ENCODE measurements at regions not wholly inside any gene's neighbourhood (a gene's known extent, or its start where the extent isn't known, plus 50 kb on each side); places are given as distances from the start of the nearest gene placed in this dataset.

GRCh38 chr3:22236490-22237270 is 485.7 kb upstream of the ZNF385D start:
- DNase-seq (ENCODE audit: low read depth, low spot score) (no peak), ATAC-seq (no peak)
- RAD21 ChIA-PET (ENCODE audit: low non-redundant PET in 1 of 2, low total read pairs in 2 of 2, uncharacterized antibody in 2 of 2, unreplicated experiment in 2 of 2), result no interaction called here
- no peak overlapping the region for H2AFZ ChIP-seq (ENCODE audit: low read depth, low read length, poor library complexity, severe bottlenecking)
- no peaks in the 10 kb centered on the region for H3K79me2 ChIP-seq (ENCODE audit: insufficient read depth, low read length)
- no peaks in the 10 kb centered on the region for H3K36me3 ChIP-seq (ENCODE audit: control insufficient read depth in 1 of 2, insufficient read depth in 2 of 2, low read length in 2 of 2)
- H3K4me2 ChIP-seq (ENCODE audit: low read length), result no peak overlapping the region
- no peaks in the 10 kb centered on the region for H4K20me1 ChIP-seq (ENCODE audit: insufficient read depth)
- peaks cover 8 to 16% of the 10 kb centered on the region in 2 experiments; a peak in 2 of 4 replicates for H3K9me3 ChIP-seq (ENCODE audit: control insufficient read depth in 1 of 2, insufficient read depth in 1 of 2, low read depth in 1 of 2, low read length in 2 of 2)
- TF ChIP-seq MAX (IDR thresholded peaks at IDR 0.05) (no peak), EZH2 (IDR thresholded peaks at IDR 0.05) (no peak), ELF1 (IDR thresholded peaks at IDR 0.05; ENCODE audit: borderline replicate concordance, low read depth) (no peak)
- CTCF ChIA-PET, result no interaction called here
- H3K9ac ChIP-seq (ENCODE audit: low read length), result no peak overlapping the region
- no peaks in the 10 kb centered on the region for H3K4me1 ChIP-seq (ENCODE audit: control insufficient read depth in 1 of 2, insufficient read depth in 2 of 2, low read length in 2 of 2)
- H3K4me3 ChIP-seq (replicated peaks in 1 of 2; ENCODE audit: low read depth in 1 of 2, low read length in 2 of 2), result no peak overlapping the region
- no peaks in the 10 kb centered on the region for H3K9me2 ChIP-seq (ENCODE audit: insufficient read depth)
- POLR2A ChIA-PET, result no interaction called here
- no peaks in the 10 kb centered on the region for H3K27me3 ChIP-seq (ENCODE audit: insufficient read depth, low read length)
- no peak overlapping the region for H3K27ac ChIP-seq (ENCODE audit: low read depth, low read length)
- intact Hi-C loops (cut with micrococcal nuclease), result no loop called here
- BruUV-seq (replicated peaks), result no TSS peak

GRCh38 chr3:22239011-22239410 is 488.0 kb upstream of the ZNF385D start:
- Histone ChIP-seq H3K27me3 (ENCODE audit: insufficient read depth, low read length) (no peaks in the 10 kb centered on the region), H3K4me2 (ENCODE audit: low read length) (no peak overlapping the region), H3K9me3 (ENCODE audit: control insufficient read depth in 1 of 2, insufficient read depth in 1 of 2, low read depth in 1 of 2, low read length in 2 of 2) (peaks cover 8 to 16% of the 10 kb centered on the region in 2 experiments; a peak in 2 of 4 replicates), H3K79me2 (ENCODE audit: insufficient read depth, low read length) (no peaks in the 10 kb centered on the region), H3K36me3 (ENCODE audit: control insufficient read depth in 1 of 2, insufficient read depth in 2 of 2, low read length in 2 of 2) (no peaks in the 10 kb centered on the region), H3K9ac (ENCODE audit: low read length) (no peak overlapping the region), H4K20me1 (ENCODE audit: insufficient read depth) (no peaks in the 10 kb centered on the region), H3K9me2 (ENCODE audit: insufficient read depth) (no peaks in the 10 kb centered on the region), H2AFZ (ENCODE audit: low read depth, low read length, poor library complexity, severe bottlenecking) (no peak overlapping the region), H3K27ac (ENCODE audit: low read depth, low read length) (no peak overlapping the region), H3K4me3 (replicated peaks in 1 of 2; ENCODE audit: low read depth in 1 of 2, low read length in 2 of 2) (no peak overlapping the region), H3K4me1 (ENCODE audit: control insufficient read depth in 1 of 2, insufficient read depth in 2 of 2, low read length in 2 of 2) (no peaks in the 10 kb centered on the region)
- DNase-seq (ENCODE audit: low read depth, low spot score) (no peak), ATAC-seq (no peak)
- BruUV-seq (replicated peaks), result no TSS peak
- ChIA-PET POLR2A (no interaction called here), CTCF (no interaction called here), RAD21 (ENCODE audit: low non-redundant PET in 1 of 2, low total read pairs in 2 of 2, uncharacterized antibody in 2 of 2, unreplicated experiment in 2 of 2) (no interaction called here)
- intact Hi-C loops (cut with micrococcal nuclease), result no loop called here
- TF ChIP-seq MAX (IDR thresholded peaks at IDR 0.05) (no peak), RAD21 (IDR thresholded peaks at IDR 0.05; ENCODE audit: low read depth) (no peak), FOSL1 (IDR thresholded peaks at IDR 0.05; ENCODE audit: low read depth) (no peak), EZH2 (IDR thresholded peaks at IDR 0.05) (no peak), POLR2AphosphoS5 (IDR thresholded peaks at IDR 0.05; ENCODE audit: low read depth, low read length) (no peak), EZH2phosphoT487 (IDR thresholded peaks at IDR 0.05; ENCODE audit: borderline replicate concordance) (no peak), SP1 (IDR thresholded peaks at IDR 0.05; ENCODE audit: low read depth) (no peak), ZFX (IDR thresholded peaks at IDR 0.05) (no peak), TCF7L2 (IDR thresholded peaks at IDR 0.05; ENCODE audit: borderline replicate concordance, extremely low read depth, insufficient read depth, insufficient read length) (no peak), JUND (IDR thresholded peaks at IDR 0.05) (no peak), ZBTB33 (IDR thresholded peaks at IDR 0.05; ENCODE audit: extremely low read depth, insufficient replicate concordance, low read length) (no peak), ELF1 (IDR thresholded peaks at IDR 0.05; ENCODE audit: borderline replicate concordance, low read depth) (no peak)
- TF ChIP-seq, protein P1, sequence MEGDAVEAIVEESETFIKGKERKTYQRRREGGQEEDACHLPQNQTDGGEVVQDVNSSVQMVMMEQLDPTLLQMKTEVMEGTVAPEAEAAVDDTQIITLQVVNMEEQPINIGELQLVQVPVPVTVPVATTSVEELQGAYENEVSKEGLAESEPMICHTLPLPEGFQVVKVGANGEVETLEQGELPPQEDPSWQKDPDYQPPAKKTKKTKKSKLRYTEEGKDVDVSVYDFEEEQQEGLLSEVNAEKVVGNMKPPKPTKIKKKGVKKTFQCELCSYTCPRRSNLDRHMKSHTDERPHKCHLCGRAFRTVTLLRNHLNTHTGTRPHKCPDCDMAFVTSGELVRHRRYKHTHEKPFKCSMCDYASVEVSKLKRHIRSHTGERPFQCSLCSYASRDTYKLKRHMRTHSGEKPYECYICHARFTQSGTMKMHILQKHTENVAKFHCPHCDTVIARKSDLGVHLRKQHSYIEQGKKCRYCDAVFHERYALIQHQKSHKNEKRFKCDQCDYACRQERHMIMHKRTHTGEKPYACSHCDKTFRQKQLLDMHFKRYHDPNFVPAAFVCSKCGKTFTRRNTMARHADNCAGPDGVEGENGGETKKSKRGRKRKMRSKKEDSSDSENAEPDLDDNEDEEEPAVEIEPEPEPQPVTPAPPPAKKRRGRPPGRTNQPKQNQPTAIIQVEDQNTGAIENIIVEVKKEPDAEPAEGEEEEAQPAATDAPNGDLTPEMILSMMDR (IDR thresholded peaks at IDR 0.05 in 2 of 3, conservative IDR thresholded peaks at IDR 0.05 in 1 of 3; ENCODE audit: borderline replicate concordance in 1 of 3, insufficient read depth in 1 of 3, low read depth in 2 of 3, low read length in 2 of 3), result no peak
